ENCODE measurements at regions not wholly inside any gene's neighbourhood (a gene's known extent, or its start where the extent isn't known, plus 50 kb on each side); places are given as distances from the start of the nearest gene placed in this dataset.

- POLR2A ChIA-PET: no interaction called here
- H3K4me3 Mint-ChIP-seq: no peak overlapping the region
- CTCF ChIA-PET: no interaction called here
Measured at GRCh38 chr12:63056649-63057048, 94.4 kb downstream of the AVPR1A start.

DNA sequence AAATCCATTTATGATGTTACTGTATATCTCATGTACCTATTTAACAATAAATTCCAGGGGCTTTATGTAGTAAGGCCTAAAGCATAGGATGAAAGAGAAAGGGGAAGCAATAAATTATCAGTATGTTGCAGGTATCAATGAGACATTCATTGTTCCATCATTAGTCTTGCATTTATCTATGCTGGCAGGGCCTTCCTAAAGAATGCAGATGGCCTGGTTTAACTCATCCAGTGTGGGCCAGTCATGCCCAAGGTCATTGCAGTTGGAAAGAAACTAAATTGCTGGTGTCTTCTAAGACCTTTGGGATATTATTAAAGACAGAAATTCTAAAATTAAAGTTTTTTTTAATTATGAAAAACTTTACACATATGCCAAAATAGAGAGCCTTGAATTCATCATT, 98.3 kb downstream of the AVPR1A start:
- no peaks in the 10 kb centered on the region for H3K4me1 Mint-ChIP-seq
- ChIA-PET POLR2A (no interaction called here), CTCF (no interaction called here)
- H3K4me3 ChIP-seq (ENCODE audit: control extremely low read depth in 1 of 5, extremely low read depth in 1 of 5, insufficient read depth in 1 of 5, low read depth in 2 of 5, low read length in 4 of 5): no peak overlapping the region
- no peak overlapping the region for H3K4me2 ChIP-seq (replicated peaks; ENCODE audit: low read depth, low read length, poor library complexity, severe bottlenecking)
- no peaks in the 10 kb centered on the region for H3K4me1 ChIP-seq (ENCODE audit: control insufficient read depth in 2 of 2, insufficient read depth in 2 of 2, low read length in 2 of 2)
- H3K9ac ChIP-seq (ENCODE audit: low read length): no peak overlapping the region
- no peaks in the 10 kb centered on the region for H3K27me3 ChIP-seq (replicated peaks in 1 of 4; ENCODE audit: control extremely low read depth in 1 of 4, control insufficient read depth in 3 of 4, insufficient read depth in 4 of 4, low read length in 3 of 4)
- no peaks in the 10 kb centered on the region for H3K36me3 ChIP-seq (replicated peaks in 1 of 2; ENCODE audit: control extremely low read depth in 1 of 2, control insufficient read depth in 1 of 2, extremely low read depth in 1 of 2, insufficient read depth in 2 of 2, low read length in 1 of 2)
- H3K27ac Mint-ChIP-seq: no peak overlapping the region
- H3K4me3 Mint-ChIP-seq: no peak overlapping the region
- no peak overlapping the region for H3K27ac ChIP-seq (ENCODE audit: low read length in 2 of 2)
- H3K9me3 Mint-ChIP-seq (ENCODE audit: insufficient read depth): no peaks in the 10 kb centered on the region
- H4K20me1 ChIP-seq (ENCODE audit: control insufficient read depth, insufficient read depth, low read length, poor library complexity, severe bottlenecking): no peaks in the 10 kb centered on the region
- no peak for DNase-seq
- H3K79me2 ChIP-seq (ENCODE audit: control insufficient read depth, insufficient read depth, low read length): no peaks in the 10 kb centered on the region
- TF ChIP-seq, protein P1, sequence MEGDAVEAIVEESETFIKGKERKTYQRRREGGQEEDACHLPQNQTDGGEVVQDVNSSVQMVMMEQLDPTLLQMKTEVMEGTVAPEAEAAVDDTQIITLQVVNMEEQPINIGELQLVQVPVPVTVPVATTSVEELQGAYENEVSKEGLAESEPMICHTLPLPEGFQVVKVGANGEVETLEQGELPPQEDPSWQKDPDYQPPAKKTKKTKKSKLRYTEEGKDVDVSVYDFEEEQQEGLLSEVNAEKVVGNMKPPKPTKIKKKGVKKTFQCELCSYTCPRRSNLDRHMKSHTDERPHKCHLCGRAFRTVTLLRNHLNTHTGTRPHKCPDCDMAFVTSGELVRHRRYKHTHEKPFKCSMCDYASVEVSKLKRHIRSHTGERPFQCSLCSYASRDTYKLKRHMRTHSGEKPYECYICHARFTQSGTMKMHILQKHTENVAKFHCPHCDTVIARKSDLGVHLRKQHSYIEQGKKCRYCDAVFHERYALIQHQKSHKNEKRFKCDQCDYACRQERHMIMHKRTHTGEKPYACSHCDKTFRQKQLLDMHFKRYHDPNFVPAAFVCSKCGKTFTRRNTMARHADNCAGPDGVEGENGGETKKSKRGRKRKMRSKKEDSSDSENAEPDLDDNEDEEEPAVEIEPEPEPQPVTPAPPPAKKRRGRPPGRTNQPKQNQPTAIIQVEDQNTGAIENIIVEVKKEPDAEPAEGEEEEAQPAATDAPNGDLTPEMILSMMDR (IDR thresholded peaks at IDR 0.05): no peak
- TF ChIP-seq EZH2 (IDR thresholded peaks at IDR 0.05; ENCODE audit: borderline replicate concordance, insufficient read depth, low read depth, low read length, poor library complexity, severe bottlenecking): no peak
- no peaks in the 10 kb centered on the region for H3K27me3 Mint-ChIP-seq
- intact Hi-C loops (cut with micrococcal nuclease): no loop called here
- ATAC-seq (ENCODE audit: low read depth): no peak
- H2AFZ ChIP-seq (ENCODE audit: insufficient read depth, low read depth, low read length, poor library complexity, severe bottlenecking): no peak overlapping the region
- no peaks in the 10 kb centered on the region for H3K9me3 ChIP-seq (ENCODE audit: control extremely low read depth in 1 of 3, control insufficient read depth in 2 of 3, insufficient read depth in 1 of 3, low read length in 2 of 3)

More at GRCh38 chr12:63056649-63057048, 94.4 kb downstream of the AVPR1A start:
- no peak overlapping the region for H3K4me3 ChIP-seq (ENCODE audit: control extremely low read depth in 1 of 5, extremely low read depth in 1 of 5, insufficient read depth in 1 of 5, low read depth in 2 of 5, low read length in 4 of 5)
- DNase-seq (no peak), ATAC-seq (ENCODE audit: low read depth) (no peak)
- H3K36me3 ChIP-seq (replicated peaks in 1 of 2; ENCODE audit: control extremely low read depth in 1 of 2, control insufficient read depth in 1 of 2, extremely low read depth in 1 of 2, insufficient read depth in 2 of 2, low read length in 1 of 2): no peaks in the 10 kb centered on the region
- H3K9ac ChIP-seq (ENCODE audit: low read length): no peak overlapping the region
- H3K79me2 ChIP-seq (ENCODE audit: control insufficient read depth, insufficient read depth, low read length): no peaks in the 10 kb centered on the region
- H3K9me3 ChIP-seq (ENCODE audit: control extremely low read depth in 1 of 3, control insufficient read depth in 2 of 3, insufficient read depth in 1 of 3, low read length in 2 of 3): no peaks in the 10 kb centered on the region
- Mint-ChIP-seq H3K27ac (no peak overlapping the region), H3K9me3 (ENCODE audit: insufficient read depth) (no peaks in the 10 kb centered on the region), H3K27me3 (no peaks in the 10 kb centered on the region), H3K4me1 (no peaks in the 10 kb centered on the region)
- no peak for TF ChIP-seq EZH2 (IDR thresholded peaks at IDR 0.05; ENCODE audit: borderline replicate concordance, insufficient read depth, low read depth, low read length, poor library complexity, severe bottlenecking)
- TF ChIP-seq, protein P1 (IDR thresholded peaks at IDR 0.05): no peak
- H4K20me1 ChIP-seq (ENCODE audit: control insufficient read depth, insufficient read depth, low read length, poor library complexity, severe bottlenecking): no peaks in the 10 kb centered on the region
- no peak overlapping the region for H2AFZ ChIP-seq (ENCODE audit: insufficient read depth, low read depth, low read length, poor library complexity, severe bottlenecking)
- no peaks in the 10 kb centered on the region for H3K4me1 ChIP-seq (ENCODE audit: control insufficient read depth in 2 of 2, insufficient read depth in 2 of 2, low read length in 2 of 2)
- no peak overlapping the region for H3K4me2 ChIP-seq (replicated peaks; ENCODE audit: low read depth, low read length, poor library complexity, severe bottlenecking)
- no peak overlapping the region for H3K27ac ChIP-seq (ENCODE audit: low read length in 2 of 2)
- no peaks in the 10 kb centered on the region for H3K27me3 ChIP-seq (replicated peaks in 1 of 4; ENCODE audit: control extremely low read depth in 1 of 4, control insufficient read depth in 3 of 4, insufficient read depth in 4 of 4, low read length in 3 of 4)
- intact Hi-C loops (cut with micrococcal nuclease): no loop called here
